ENCODE measurements at regions not wholly inside any gene's neighbourhood (a gene's known extent, or its start where the extent isn't known, plus 50 kb on each side); places are given as distances from the start of the nearest gene placed in this dataset.

GRCh38 chr3:103923907-103924306, 1442.8 kb upstream of the ALCAM start:
- ChIA-PET POLR2A (no interaction called here), CTCF (no interaction called here)
- no peaks in the 10 kb centered on the region for H3K9me3 Mint-ChIP-seq (ENCODE audit: unreplicated experiment)
- no peaks in the 10 kb centered on the region for H3K4me1 Mint-ChIP-seq (ENCODE audit: insufficient read depth, unreplicated experiment)
- TF ChIP-seq CTCF (IDR thresholded peaks at IDR 0.05; ENCODE audit: unreplicated experiment) = no peak
- intact Hi-C loops (cut with micrococcal nuclease) = no loop called here
- BruUV-seq (replicated peaks) = no TSS peak
- no peaks in the 10 kb centered on the region for H3K36me3 Mint-ChIP-seq (ENCODE audit: insufficient read depth, unreplicated experiment)
- no peak for DNase-seq (ENCODE audit: unreplicated experiment)
- H3K27me3 Mint-ChIP-seq (ENCODE audit: insufficient read depth, unreplicated experiment) = peaks cover 87% of the 10 kb centered on the region
- no peak overlapping the region for H3K27ac Mint-ChIP-seq (ENCODE audit: low read depth, unreplicated experiment)
- H3K4me3 Mint-ChIP-seq (ENCODE audit: unreplicated experiment) = no peak overlapping the region

GRCh38 chr3:103924544-103924943, 1442.2 kb upstream of the ALCAM start:
- POLR2A ChIA-PET = no interaction called here
- intact Hi-C loops (cut with micrococcal nuclease) = no loop called here

DNA sequence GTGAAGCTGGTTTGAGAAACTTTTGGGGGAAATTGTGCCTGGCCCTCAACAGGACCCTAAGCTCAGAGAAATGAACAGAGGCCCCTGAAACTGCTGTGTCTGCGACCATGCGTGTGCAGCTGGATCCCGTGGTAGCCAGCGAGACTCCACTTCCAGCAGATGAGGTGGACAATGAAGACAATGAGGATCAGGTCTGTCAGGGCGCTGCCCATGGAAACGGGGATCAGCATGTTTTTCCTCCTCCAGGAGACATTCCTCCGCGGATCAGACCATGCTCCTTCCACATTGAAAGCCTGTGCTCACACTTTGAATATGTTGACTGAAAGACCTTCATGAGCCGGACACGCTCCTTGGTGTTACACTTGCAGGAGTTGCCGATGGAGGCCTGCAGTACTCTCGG, 1439.8 kb upstream of the ALCAM start:
- no TSS peak for BruUV-seq (replicated peaks)
- no peak overlapping the region for H3K4me3 Mint-ChIP-seq (ENCODE audit: unreplicated experiment)
- CTCF ChIA-PET = interaction anchor here (0.6 kb wide), 1 partner anchor 1030 kb away, joined by 3 read pairs; no protein-coding TSS in a partner anchor
- H3K9me3 Mint-ChIP-seq (ENCODE audit: unreplicated experiment) = no peaks in the 10 kb centered on the region
- no peak for DNase-seq (ENCODE audit: unreplicated experiment)
- H3K36me3 Mint-ChIP-seq (ENCODE audit: insufficient read depth, unreplicated experiment) = no peaks in the 10 kb centered on the region
- peaks cover 87% of the 10 kb centered on the region for H3K27me3 Mint-ChIP-seq (ENCODE audit: insufficient read depth, unreplicated experiment)
- no peak for TF ChIP-seq CTCF (IDR thresholded peaks at IDR 0.05; ENCODE audit: unreplicated experiment)
- intact Hi-C loops (cut with micrococcal nuclease) = no loop called here
- POLR2A ChIA-PET = no interaction called here
- H3K27ac Mint-ChIP-seq (ENCODE audit: low read depth, unreplicated experiment) = no peak overlapping the region
- H3K4me1 Mint-ChIP-seq (ENCODE audit: insufficient read depth, unreplicated experiment) = no peaks in the 10 kb centered on the region

More at GRCh38 chr3:103924544-103924943, 1442.2 kb upstream of the ALCAM start:
- no peaks in the 10 kb centered on the region for H3K4me1 Mint-ChIP-seq (ENCODE audit: insufficient read depth, unreplicated experiment)
- H3K27ac Mint-ChIP-seq (ENCODE audit: low read depth, unreplicated experiment) = no peak overlapping the region
- CTCF ChIA-PET = no interaction called here
- no peak for DNase-seq (ENCODE audit: unreplicated experiment)
- no peaks in the 10 kb centered on the region for H3K36me3 Mint-ChIP-seq (ENCODE audit: insufficient read depth, unreplicated experiment)
- peaks cover 87% of the 10 kb centered on the region for H3K27me3 Mint-ChIP-seq (ENCODE audit: insufficient read depth, unreplicated experiment)
- TF ChIP-seq CTCF (IDR thresholded peaks at IDR 0.05; ENCODE audit: unreplicated experiment) = no peak
- no peaks in the 10 kb centered on the region for H3K9me3 Mint-ChIP-seq (ENCODE audit: unreplicated experiment)
- BruUV-seq (replicated peaks) = no TSS peak
- no peak overlapping the region for H3K4me3 Mint-ChIP-seq (ENCODE audit: unreplicated experiment)

DNA sequence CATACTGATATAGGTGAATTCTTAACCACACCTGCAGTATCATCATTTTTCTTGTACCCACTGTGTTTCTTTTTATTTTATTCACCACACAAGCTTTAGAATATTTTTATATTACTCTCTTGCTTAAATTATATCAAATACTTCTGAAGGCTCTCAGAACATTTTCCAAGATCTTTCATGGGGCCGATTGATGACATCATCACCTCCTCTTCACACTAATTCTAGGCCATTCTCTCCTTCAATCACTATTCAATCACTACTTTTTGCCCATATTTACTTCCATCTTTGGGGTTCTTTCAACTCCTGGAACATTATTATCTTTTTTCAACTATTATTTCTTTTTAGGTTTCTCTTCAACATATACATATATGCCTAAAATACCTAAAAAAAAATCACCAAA, 1438.8 kb upstream of the ALCAM start:
- POLR2A ChIA-PET = no interaction called here
- no TSS peak for BruUV-seq (replicated peaks)

More for the DNA sequence above, 1438.8 kb upstream of the ALCAM start:
- Mint-ChIP-seq H3K36me3 (ENCODE audit: insufficient read depth, unreplicated experiment) (no peaks in the 10 kb centered on the region), H3K4me3 (ENCODE audit: unreplicated experiment) (no peak overlapping the region), H3K9me3 (ENCODE audit: unreplicated experiment) (peaks cover 6% of the 10 kb centered on the region), H3K4me1 (ENCODE audit: insufficient read depth, unreplicated experiment) (no peaks in the 10 kb centered on the region), H3K27ac (ENCODE audit: low read depth, unreplicated experiment) (no peak overlapping the region), H3K27me3 (ENCODE audit: insufficient read depth, unreplicated experiment) (peaks cover 89% of the 10 kb centered on the region)
- DNase-seq (ENCODE audit: unreplicated experiment) = no peak
- TF ChIP-seq CTCF (IDR thresholded peaks at IDR 0.05; ENCODE audit: unreplicated experiment) = no peak
- CTCF ChIA-PET = no interaction called here
- intact Hi-C loops (cut with micrococcal nuclease) = no loop called here
